ENCODE measurements at regions not wholly inside any gene's neighbourhood (a gene's known extent, or its start where the extent isn't known, plus 50 kb on each side); places are given as distances from the start of the nearest gene placed in this dataset.

DNA sequence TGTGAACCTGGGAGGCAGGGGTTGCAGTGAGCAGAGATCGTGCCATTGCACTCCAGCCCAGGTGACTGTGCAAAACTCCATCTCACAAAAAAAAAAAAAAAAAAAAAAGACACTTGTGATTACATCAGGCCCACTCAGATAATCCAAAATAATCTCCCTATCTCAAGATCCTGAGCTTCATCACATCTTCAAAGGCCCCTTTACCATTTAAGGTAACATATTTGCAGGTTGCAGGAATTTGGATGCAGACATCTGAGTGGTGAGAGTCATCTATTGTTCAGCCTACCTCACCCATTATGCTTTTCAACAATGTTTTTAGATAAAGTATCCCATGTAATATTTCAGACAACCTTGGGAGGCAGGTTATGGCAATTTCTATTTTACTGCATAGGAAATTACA lies 51.4 kb upstream of the EXOC4 start:
- no peak for DNase-seq (ENCODE audit: low read depth)
- no peak for TF ChIP-seq CTCF (IDR thresholded peaks at IDR 0.05; ENCODE audit: low read length, missing control alignments)
- no peak overlapping the region for H3K4me3 ChIP-seq (replicated peaks; ENCODE audit: low read depth, low read length)

GRCh38 chr7:133202942-133203341 lies 49.9 kb upstream of the EXOC4 start:
- DNase-seq (ENCODE audit: low read depth): no peak
- no peak for TF ChIP-seq CTCF (IDR thresholded peaks at IDR 0.05; ENCODE audit: low read length, missing control alignments)
- H3K4me3 ChIP-seq (replicated peaks; ENCODE audit: low read depth, low read length): no peak overlapping the region

Data from fibroblast of pulmonary artery (primary cell).